ENCODE measurements at regions not wholly inside any gene's neighbourhood (a gene's known extent, or its start where the extent isn't known, plus 50 kb on each side); places are given as distances from the start of the nearest gene placed in this dataset.

DNA sequence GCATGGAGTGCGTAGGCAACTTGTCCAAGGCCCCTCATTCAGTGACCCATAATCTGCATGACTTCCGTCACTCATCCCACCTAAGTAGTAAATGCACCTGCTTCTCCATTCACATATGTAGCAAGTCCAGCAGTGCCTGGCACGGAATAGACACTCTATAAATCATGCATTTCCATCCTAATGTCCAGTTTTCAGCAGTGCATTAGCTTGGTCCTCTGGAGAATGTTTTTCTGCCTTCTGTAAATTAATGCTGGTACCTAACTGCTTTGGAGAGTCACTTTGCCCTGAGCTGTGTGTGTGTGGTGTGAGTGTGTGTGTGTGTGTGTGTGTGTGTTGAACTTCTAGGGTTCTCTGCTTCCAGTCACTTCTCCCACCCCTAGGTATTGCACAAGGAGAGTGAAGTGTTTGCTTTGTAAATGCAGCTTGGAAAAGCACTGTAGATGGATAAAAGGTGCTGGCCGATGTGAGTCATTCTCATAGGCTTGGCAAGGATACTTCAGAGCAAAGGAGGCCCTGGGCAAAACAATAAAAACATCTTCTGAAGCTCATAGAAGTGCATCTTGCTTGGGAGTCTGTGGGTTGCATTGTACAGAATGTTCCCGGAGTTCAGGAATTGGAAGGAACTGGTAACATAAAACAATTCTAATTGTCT is 181.8 kb downstream of the KATNAL1 start:
- no peak overlapping the region for H3K27ac ChIP-seq
- TF ChIP-seq, protein P1, sequence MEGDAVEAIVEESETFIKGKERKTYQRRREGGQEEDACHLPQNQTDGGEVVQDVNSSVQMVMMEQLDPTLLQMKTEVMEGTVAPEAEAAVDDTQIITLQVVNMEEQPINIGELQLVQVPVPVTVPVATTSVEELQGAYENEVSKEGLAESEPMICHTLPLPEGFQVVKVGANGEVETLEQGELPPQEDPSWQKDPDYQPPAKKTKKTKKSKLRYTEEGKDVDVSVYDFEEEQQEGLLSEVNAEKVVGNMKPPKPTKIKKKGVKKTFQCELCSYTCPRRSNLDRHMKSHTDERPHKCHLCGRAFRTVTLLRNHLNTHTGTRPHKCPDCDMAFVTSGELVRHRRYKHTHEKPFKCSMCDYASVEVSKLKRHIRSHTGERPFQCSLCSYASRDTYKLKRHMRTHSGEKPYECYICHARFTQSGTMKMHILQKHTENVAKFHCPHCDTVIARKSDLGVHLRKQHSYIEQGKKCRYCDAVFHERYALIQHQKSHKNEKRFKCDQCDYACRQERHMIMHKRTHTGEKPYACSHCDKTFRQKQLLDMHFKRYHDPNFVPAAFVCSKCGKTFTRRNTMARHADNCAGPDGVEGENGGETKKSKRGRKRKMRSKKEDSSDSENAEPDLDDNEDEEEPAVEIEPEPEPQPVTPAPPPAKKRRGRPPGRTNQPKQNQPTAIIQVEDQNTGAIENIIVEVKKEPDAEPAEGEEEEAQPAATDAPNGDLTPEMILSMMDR (IDR thresholded peaks at IDR 0.05; ENCODE audit: low read depth, low read length, missing control alignments) = no peak
- H3K36me3 ChIP-seq (replicated peaks) = no peaks in the 10 kb centered on the region
- no peak overlapping the region for H3K4me3 ChIP-seq (ENCODE audit: low read depth, low read length)
- no peaks in the 10 kb centered on the region for H3K27me3 ChIP-seq (replicated peaks)
- DNase-seq = peak; percentile 74
- in situ Hi-C loops (cut with HindIII; ENCODE audit: low pct_ligation_motif_present, low sequenced_read_pairs) = no loop called here

GRCh38 chr13:30124131-30124768 is 183.1 kb downstream of the KATNAL1 start:
- TF ChIP-seq, protein P1 (IDR thresholded peaks at IDR 0.05; ENCODE audit: low read depth, low read length, missing control alignments) = no peak
- in situ Hi-C loops (cut with HindIII; ENCODE audit: low pct_ligation_motif_present, low sequenced_read_pairs) = loop anchor here (25.0 kb wide), 1 partner anchor 362 kb away; no protein-coding TSS in a partner anchor
- no peaks in the 10 kb centered on the region for H3K27me3 ChIP-seq (replicated peaks)
- no peaks in the 10 kb centered on the region for H3K36me3 ChIP-seq (replicated peaks)
- no peak for DNase-seq
- no peak overlapping the region for H3K4me3 ChIP-seq (ENCODE audit: low read depth, low read length)
- no peak overlapping the region for H3K27ac ChIP-seq

- Histone ChIP-seq H3K27ac (no peak overlapping the region), H3K36me3 (replicated peaks) (no peaks in the 10 kb centered on the region), H3K4me3 (ENCODE audit: low read depth, low read length) (no peak overlapping the region), H3K27me3 (replicated peaks) (no peaks in the 10 kb centered on the region)
- TF ChIP-seq, protein P1 (IDR thresholded peaks at IDR 0.05; ENCODE audit: low read depth, low read length, missing control alignments) = no peak
- no peak for DNase-seq
- in situ Hi-C loops (cut with HindIII; ENCODE audit: low pct_ligation_motif_present, low sequenced_read_pairs) = loop anchor here (25.0 kb wide), 1 partner anchor 361 kb away; no protein-coding TSS in a partner anchor
Observed at GRCh38 chr13:30123575-30123974, 183.8 kb downstream of the KATNAL1 start.

DNA sequence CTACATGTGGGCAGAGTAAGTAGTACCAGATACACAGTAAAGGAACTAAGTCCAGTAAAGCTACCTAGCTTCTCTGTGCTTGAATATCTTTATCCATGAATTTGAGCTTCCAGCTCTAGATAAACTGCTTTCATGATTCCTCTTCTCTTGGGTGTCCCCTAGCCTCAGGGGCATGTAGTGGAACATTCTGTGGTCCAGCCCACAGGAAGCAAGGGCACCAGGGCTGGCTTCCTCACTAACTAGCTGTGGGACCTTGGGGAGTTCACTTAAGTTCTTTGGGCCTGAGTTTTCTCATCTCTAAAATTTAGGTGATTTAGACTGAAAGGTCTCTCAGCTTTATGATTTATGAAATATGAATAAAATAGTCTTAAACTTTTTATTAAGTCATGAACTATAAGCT is 185.7 kb downstream of the KATNAL1 start:
- TF ChIP-seq, protein P1 (IDR thresholded peaks at IDR 0.05; ENCODE audit: low read depth, low read length, missing control alignments) = no peak
- no peak overlapping the region for H3K27ac ChIP-seq
- no peak for DNase-seq
- in situ Hi-C loops (cut with HindIII; ENCODE audit: low pct_ligation_motif_present, low sequenced_read_pairs) = loop anchor here (25.0 kb wide), 1 partner anchor 359 kb away; no protein-coding TSS in a partner anchor
- no peaks in the 10 kb centered on the region for H3K27me3 ChIP-seq (replicated peaks)
- no peaks in the 10 kb centered on the region for H3K36me3 ChIP-seq (replicated peaks)
- H3K4me3 ChIP-seq (ENCODE audit: low read depth, low read length) = no peak overlapping the region

DNA sequence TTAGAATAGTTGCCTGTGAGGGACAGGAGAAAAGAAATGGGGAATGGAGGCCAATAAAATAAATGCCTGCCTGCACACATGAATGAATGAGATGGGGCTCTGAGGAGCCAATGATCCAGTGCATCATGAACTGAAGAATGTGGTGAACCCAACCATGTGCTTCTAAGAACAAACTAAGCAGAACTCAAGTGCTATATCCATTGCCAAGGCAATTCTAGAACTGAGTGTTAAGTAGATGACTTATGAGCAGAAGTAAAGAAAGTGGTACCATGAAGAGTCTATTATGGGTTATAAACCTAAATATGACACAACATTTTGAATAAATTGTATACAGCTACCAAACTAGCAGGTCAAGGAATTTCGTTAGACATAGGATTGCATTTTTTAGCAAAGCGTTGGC is 186.1 kb downstream of the KATNAL1 start:
- TF ChIP-seq, protein P1 (IDR thresholded peaks at IDR 0.05; ENCODE audit: low read depth, low read length, missing control alignments) = no peak
- H3K36me3 ChIP-seq (replicated peaks) = no peaks in the 10 kb centered on the region
- no peak overlapping the region for H3K27ac ChIP-seq
- H3K4me3 ChIP-seq (ENCODE audit: low read depth, low read length) = no peak overlapping the region
- DNase-seq = no peak
- H3K27me3 ChIP-seq (replicated peaks) = peaks cover 1% of the 10 kb centered on the region
- in situ Hi-C loops (cut with HindIII; ENCODE audit: low pct_ligation_motif_present, low sequenced_read_pairs) = loop anchor here (25.0 kb wide), 1 partner anchor 359 kb away; no protein-coding TSS in a partner anchor
